Natural killer cell (primary cell): ENCODE measurements at regions not wholly inside any gene's neighbourhood (a gene's known extent, or its start where the extent isn't known, plus 50 kb on each side); places are given as distances from the start of the nearest gene placed in this dataset.

Experiments
- ATAC-seq, 3 donors: fragments of 150-1000 bp in 2 of 3; fragments of 200-7000 bp in 1 of 3; cut with Tn5 transposase; 1 replicate in 1 of 3; 2 replicates in 2 of 3; pipeline ENCODE4 v1.10.0; 2021; ENCODE audit warnings: mild to moderate bottlenecking in 2 of 3, moderate library complexity in 2 of 3
- DNase-seq, 2 donors: peaks; one replicate each; pipeline versions ENCODE4 v3.0.0 to v3.0.0-alpha.2; 2013 to 2021; ENCODE audit warnings: mixed read lengths in 1 of 2
- H3K27ac ChIP-seq: one replicate; pipeline ENCODE4 v1.5.1; 2013; ENCODE audit warnings: mild to moderate bottlenecking, low read length
- H3K27me3 ChIP-seq: one replicate; pipeline ENCODE4 v1.6.1; 2013; ENCODE audit warnings: low read length; ENCODE audit not compliant: control insufficient read depth, insufficient read depth
- H3K36me3 ChIP-seq: one replicate; pipeline ENCODE4 v1.6.1; 2013; ENCODE audit warnings: low read length; ENCODE audit not compliant: control insufficient read depth, insufficient read depth
- H3K4me1 ChIP-seq: one replicate; pipeline ENCODE4 v1.6.1; 2013; ENCODE audit warnings: low read length; ENCODE audit not compliant: control insufficient read depth, insufficient read depth
- H3K4me3 ChIP-seq: one replicate; pipeline ENCODE4 v1.5.1; 2013; ENCODE audit warnings: low read length
- H3K9me3 ChIP-seq: one replicate; pipeline ENCODE4 v1.6.1; 2013; ENCODE audit warnings: low read length; ENCODE audit not compliant: control insufficient read depth, insufficient read depth
- H3K27ac Mint-ChIP-seq, 2 donors: one replicate each; pipeline ENCODE4 v1.8.0; 2022; ENCODE audit warnings: mild to moderate bottlenecking in 2 of 2, mixed read lengths in 2 of 2, moderate library complexity in 1 of 2
- H3K27me3 Mint-ChIP-seq, 2 donors: one replicate each; pipeline ENCODE4 v1.8.0; 2022; ENCODE audit warnings: low read depth in 2 of 2, mixed read lengths in 2 of 2
- H3K36me3 Mint-ChIP-seq: one replicate; pipeline ENCODE4 v1.8.0; 2022; ENCODE audit warnings: mixed read lengths
- H3K4me1 Mint-ChIP-seq, 2 donors: one replicate each; pipeline ENCODE4 v1.8.0; 2022; ENCODE audit warnings: mixed read lengths in 2 of 2
- H3K4me3 Mint-ChIP-seq: one replicate; pipeline ENCODE4 v1.8.0; 2022; ENCODE audit warnings: mild to moderate bottlenecking, moderate library complexity, mixed read lengths
- H3K9me3 Mint-ChIP-seq, 2 donors: one replicate each; pipeline ENCODE4 v1.8.0; 2022; ENCODE audit warnings: mixed read lengths in 2 of 2
- CTCF ChIP-seq: fragments of 200-600 bp; IDR thresholded peaks from one replicate; pipeline ENCODE4 v1.8.0; 2022; ENCODE audit warnings: antibody characterized with exemption
- WGBS: methylation state at CpG from one replicate; pipeline ENCODE4 v1.1.7; 2013; ENCODE audit warnings: missing lambda C conversion rate; ENCODE audit not compliant: insufficient coverage; 5-methylcytosine and 5-hydroxymethylcytosine counted together
- intact Hi-C: fragments of 100-400 bp; cut with micrococcal nuclease; formaldehyde crosslinking; loops from one replicate; pipeline ENCODE4 v1.14.2; 2022

DNA sequence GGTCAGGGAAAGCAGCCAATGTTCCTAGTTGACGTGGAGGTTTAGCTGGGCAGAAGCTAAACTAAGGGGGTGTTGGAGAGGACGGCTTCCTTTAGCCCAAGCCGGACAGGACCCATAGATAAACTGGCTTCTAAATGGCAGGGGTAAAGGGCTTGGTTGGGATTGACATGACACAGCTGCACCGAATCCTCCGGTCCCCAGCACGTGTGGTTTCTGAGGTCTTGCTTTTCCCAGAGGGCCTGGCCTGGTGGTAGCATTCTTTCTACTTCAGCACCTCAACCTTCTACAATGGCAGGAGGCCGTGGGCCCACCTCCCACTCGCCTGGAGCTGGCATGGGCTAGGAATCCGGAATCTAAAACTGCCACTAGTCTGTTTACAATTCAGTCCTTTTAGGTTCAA lies 163.0 kb downstream of the FGF9 start:
- no peaks in the 10 kb centered on the region for H3K36me3 Mint-ChIP-seq
- no peaks in the 10 kb centered on the region for H3K4me1 ChIP-seq
- no peak for DNase-seq
- intact Hi-C loops = no loop called here
- 80% methylated on average over 9 of the region's 9 CpGs for WGBS
- H3K4me3 Mint-ChIP-seq = no peak overlapping the region
- no peaks in the 10 kb centered on the region for H3K36me3 ChIP-seq
- peaks cover 2 to 7% of the 10 kb centered on the region in 2 donors for H3K27me3 Mint-ChIP-seq
- no peak overlapping the region for H3K27ac ChIP-seq
- no peak overlapping the region for H3K4me3 ChIP-seq
- H3K9me3 ChIP-seq = no peaks in the 10 kb centered on the region
- H3K9me3 Mint-ChIP-seq = no peaks in the 10 kb centered on the region
- H3K27me3 ChIP-seq = no peaks in the 10 kb centered on the region
- TF ChIP-seq CTCF = no peak
- H3K27ac Mint-ChIP-seq = no peak overlapping the region
- H3K4me1 Mint-ChIP-seq = no peaks in the 10 kb centered on the region
- no peak for ATAC-seq

DNA sequence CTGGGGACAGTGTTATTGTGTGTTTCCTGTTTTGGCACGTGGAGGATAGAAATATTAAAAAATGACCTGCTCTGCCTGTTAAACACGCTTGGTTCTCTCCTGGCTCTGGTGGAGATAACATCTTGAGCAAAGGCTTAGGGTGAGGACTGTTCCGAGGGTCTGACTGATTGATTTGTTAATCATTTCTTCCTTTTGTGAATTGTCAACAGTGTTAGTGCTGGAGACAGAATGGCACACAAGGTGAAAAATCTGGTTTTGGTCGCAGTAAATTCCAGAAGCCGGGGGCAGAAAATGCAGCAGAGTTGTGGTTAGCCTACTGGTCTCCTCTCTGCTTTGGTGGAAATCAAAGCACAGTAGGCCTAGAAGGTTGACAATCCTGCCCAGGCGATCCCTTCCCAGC lies 163.6 kb downstream of the FGF9 start:
- H3K4me1 Mint-ChIP-seq = no peaks in the 10 kb centered on the region
- H3K36me3 Mint-ChIP-seq = no peaks in the 10 kb centered on the region
- H3K27me3 Mint-ChIP-seq = peaks cover 2 to 7% of the 10 kb centered on the region in 2 donors
- Histone ChIP-seq H3K4me1 (no peaks in the 10 kb centered on the region), H3K4me3 (no peak overlapping the region), H3K27ac (no peak overlapping the region), H3K27me3 (no peaks in the 10 kb centered on the region), H3K36me3 (no peaks in the 10 kb centered on the region), H3K9me3 (no peaks in the 10 kb centered on the region)
- no peak overlapping the region for H3K27ac Mint-ChIP-seq
- no peak for DNase-seq
- no peaks in the 10 kb centered on the region for H3K9me3 Mint-ChIP-seq
- H3K4me3 Mint-ChIP-seq = no peak overlapping the region
- intact Hi-C loops = no loop called here
- WGBS = 66% methylated on average over 6 of the region's 6 CpGs
- no peak for TF ChIP-seq CTCF
- no peak for ATAC-seq

- no peaks in the 10 kb centered on the region for H3K4me1 ChIP-seq
- H3K36me3 ChIP-seq = no peaks in the 10 kb centered on the region
- no peaks in the 10 kb centered on the region for H3K9me3 Mint-ChIP-seq
- intact Hi-C loops = no loop called here
- DNase-seq = no peak
- H3K27ac ChIP-seq = no peak overlapping the region
- no peak overlapping the region for H3K4me3 ChIP-seq
- H3K27me3 ChIP-seq = no peaks in the 10 kb centered on the region
- H3K27me3 Mint-ChIP-seq = peaks cover 2 to 7% of the 10 kb centered on the region in 2 donors
- H3K4me3 Mint-ChIP-seq = no peak overlapping the region
- no peak for TF ChIP-seq CTCF
- ATAC-seq = no peak
- H3K9me3 ChIP-seq = no peaks in the 10 kb centered on the region
- H3K27ac Mint-ChIP-seq = no peak overlapping the region
- no peaks in the 10 kb centered on the region for H3K36me3 Mint-ChIP-seq
- WGBS = 80% methylated on average over 3 of the region's 3 CpGs
- no peaks in the 10 kb centered on the region for H3K4me1 Mint-ChIP-seq
Observed at GRCh38 chr13:21837288-21837687, 166.4 kb downstream of the FGF9 start.

- Mint-ChIP-seq H3K27me3 (peaks cover 2 to 7% of the 10 kb centered on the region in 2 donors), H3K4me3 (no peak overlapping the region), H3K27ac (no peak overlapping the region), H3K36me3 (no peaks in the 10 kb centered on the region), H3K9me3 (no peaks in the 10 kb centered on the region), H3K4me1 (no peaks in the 10 kb centered on the region)
- H3K27me3 ChIP-seq = no peaks in the 10 kb centered on the region
- H3K9me3 ChIP-seq = no peaks in the 10 kb centered on the region
- H3K36me3 ChIP-seq = no peaks in the 10 kb centered on the region
- H3K27ac ChIP-seq = no peak overlapping the region
- DNase-seq (no peak), ATAC-seq (no peak)
- TF ChIP-seq CTCF = no peak
- no peaks in the 10 kb centered on the region for H3K4me1 ChIP-seq
- no peak overlapping the region for H3K4me3 ChIP-seq
- intact Hi-C loops = no loop called here
- WGBS = 67% methylated on average over 5 of the region's 11 CpGs
Observed at GRCh38 chr13:21837841-21838551, 167.1 kb downstream of the FGF9 start.
